Lower leg skin (tissue), 3 donors: ENCODE measurements at regions not wholly inside any gene's neighbourhood (a gene's known extent, or its start where the extent isn't known, plus 50 kb on each side); places are given as distances from the start of the nearest gene placed in this dataset.

Experiments
- CTCF ChIP-seq, 3 donors: fragments of 450-650 bp; IDR thresholded peaks; one replicate each; pipeline ENCODE4 v1.5.1; 2016; ENCODE audit warnings: antibody characterized with exemption in 3 of 3, mild to moderate bottlenecking in 3 of 3, moderate library complexity in 2 of 3
- POLR2A ChIP-seq, 2 donors: fragments of 450-650 bp; IDR thresholded peaks; one replicate each; pipeline ENCODE4 v1.6.1; 2016 to 2017; ENCODE audit warnings: antibody characterized with exemption in 2 of 2, mild to moderate bottlenecking in 1 of 2, moderate library complexity in 1 of 2

- TF ChIP-seq CTCF (IDR thresholded peaks at IDR 0.05) (no peak), POLR2A (IDR thresholded peaks at IDR 0.05) (no peak)
Observed at GRCh38 chr4:83833920-83834319, 298.0 kb downstream of the GPAT3 start.
